ENCODE measurements at regions not wholly inside any gene's neighbourhood (a gene's known extent, or its start where the extent isn't known, plus 50 kb on each side); places are given as distances from the start of the nearest gene placed in this dataset.

- H3K27ac ChIP-seq (ENCODE audit: low read depth in 1 of 2, low read length in 2 of 2): no peak overlapping the region
- peaks cover 0 to 2% of the 10 kb centered on the region in 2 experiments for H3K27me3 ChIP-seq (ENCODE audit: control insufficient read depth in 1 of 2, insufficient read depth in 2 of 2, low read length in 2 of 2)
- CTCF ChIA-PET: interaction anchor here (0.6 kb wide), 1 partner anchor 440 kb away, joined by 3 read pairs; no protein-coding TSS in a partner anchor
- no peaks in the 10 kb centered on the region for H3K4me1 ChIP-seq (ENCODE audit: insufficient read depth, low read length)
- DNase-seq (no peak), ATAC-seq (ENCODE audit: poor library complexity) (no peak)
- no peaks in the 10 kb centered on the region for H3K36me3 ChIP-seq (ENCODE audit: insufficient read depth, low read length)
- H3K9me3 Mint-ChIP-seq: peaks cover 2% of the 10 kb centered on the region
- POLR2A ChIA-PET: no interaction called here
- no peak overlapping the region for H3K27ac Mint-ChIP-seq
- no peaks in the 10 kb centered on the region for H3K36me3 Mint-ChIP-seq (ENCODE audit: low read depth)
- TF ChIP-seq, protein P1, sequence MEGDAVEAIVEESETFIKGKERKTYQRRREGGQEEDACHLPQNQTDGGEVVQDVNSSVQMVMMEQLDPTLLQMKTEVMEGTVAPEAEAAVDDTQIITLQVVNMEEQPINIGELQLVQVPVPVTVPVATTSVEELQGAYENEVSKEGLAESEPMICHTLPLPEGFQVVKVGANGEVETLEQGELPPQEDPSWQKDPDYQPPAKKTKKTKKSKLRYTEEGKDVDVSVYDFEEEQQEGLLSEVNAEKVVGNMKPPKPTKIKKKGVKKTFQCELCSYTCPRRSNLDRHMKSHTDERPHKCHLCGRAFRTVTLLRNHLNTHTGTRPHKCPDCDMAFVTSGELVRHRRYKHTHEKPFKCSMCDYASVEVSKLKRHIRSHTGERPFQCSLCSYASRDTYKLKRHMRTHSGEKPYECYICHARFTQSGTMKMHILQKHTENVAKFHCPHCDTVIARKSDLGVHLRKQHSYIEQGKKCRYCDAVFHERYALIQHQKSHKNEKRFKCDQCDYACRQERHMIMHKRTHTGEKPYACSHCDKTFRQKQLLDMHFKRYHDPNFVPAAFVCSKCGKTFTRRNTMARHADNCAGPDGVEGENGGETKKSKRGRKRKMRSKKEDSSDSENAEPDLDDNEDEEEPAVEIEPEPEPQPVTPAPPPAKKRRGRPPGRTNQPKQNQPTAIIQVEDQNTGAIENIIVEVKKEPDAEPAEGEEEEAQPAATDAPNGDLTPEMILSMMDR (IDR thresholded peaks at IDR 0.05): no peak
- H3K4me1 Mint-ChIP-seq (ENCODE audit: low read depth): no peaks in the 10 kb centered on the region
- intact Hi-C loops (cut with DNase I, micrococcal nuclease): no loop called here
- no peaks in the 10 kb centered on the region for H3K9me3 ChIP-seq (ENCODE audit: control insufficient read depth in 1 of 2, insufficient read depth in 1 of 2, low read length in 2 of 2)
- no peak overlapping the region for H3K4me3 ChIP-seq (ENCODE audit: low read length)
- H3K27me3 Mint-ChIP-seq: peaks cover 38% of the 10 kb centered on the region
- H3K4me3 Mint-ChIP-seq: no peak overlapping the region
These were observed 63.0 kb upstream of the PFN2 start for GRCh38 chr3:150033721-150034120.

- no peak overlapping the region for H3K4me3 Mint-ChIP-seq
- POLR2A ChIA-PET: no interaction called here
- CTCF ChIA-PET: no interaction called here
These were observed 60.1 kb upstream of the PFN2 start for GRCh38 chr3:150030841-150031240.

DNA sequence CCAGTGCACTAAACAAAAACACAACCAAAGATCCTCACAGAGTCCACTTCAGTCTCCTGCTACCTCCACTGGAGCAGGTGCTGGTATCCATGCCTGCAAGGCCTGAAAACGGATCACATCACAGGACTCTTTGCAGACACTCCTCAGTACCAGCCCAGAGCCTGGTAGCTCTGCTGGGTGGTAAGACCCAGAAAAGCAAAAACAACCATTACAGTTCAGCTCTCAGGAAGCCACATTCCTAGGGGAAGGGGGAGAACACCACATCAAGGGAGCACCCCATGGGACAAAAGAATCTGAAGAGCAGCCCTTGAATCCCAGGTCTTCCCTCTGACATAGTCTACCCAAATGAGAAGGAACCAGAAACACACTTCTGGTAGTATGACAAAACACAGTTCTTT, 52.5 kb upstream of the PFN2 start:
- H3K27ac Mint-ChIP-seq: no peak overlapping the region
- H3K9me3 Mint-ChIP-seq: peaks cover 20% of the 10 kb centered on the region
- no peak overlapping the region for H3K4me3 Mint-ChIP-seq
- DNase-seq (no peak), ATAC-seq (ENCODE audit: poor library complexity) (no peak)
- H3K4me1 Mint-ChIP-seq (ENCODE audit: low read depth): no peaks in the 10 kb centered on the region
- ChIA-PET CTCF (no interaction called here), POLR2A (no interaction called here)
- Histone ChIP-seq H3K27me3 (ENCODE audit: control insufficient read depth in 1 of 2, insufficient read depth in 2 of 2, low read length in 2 of 2) (peaks cover 3 to 6% of the 10 kb centered on the region in 2 experiments), H3K27ac (ENCODE audit: low read depth in 1 of 2, low read length in 2 of 2) (no peak overlapping the region), H3K36me3 (ENCODE audit: insufficient read depth, low read length) (no peaks in the 10 kb centered on the region), H3K9me3 (ENCODE audit: control insufficient read depth in 1 of 2, insufficient read depth in 1 of 2, low read length in 2 of 2) (peaks cover 0 to 5% of the 10 kb centered on the region in 2 experiments), H3K4me3 (ENCODE audit: low read length) (no peak overlapping the region), H3K4me1 (ENCODE audit: insufficient read depth, low read length) (no peaks in the 10 kb centered on the region)
- no peaks in the 10 kb centered on the region for H3K36me3 Mint-ChIP-seq (ENCODE audit: low read depth)
- TF ChIP-seq, protein P1 (IDR thresholded peaks at IDR 0.05): no peak
- intact Hi-C loops (cut with DNase I, micrococcal nuclease): no loop called here
- H3K27me3 Mint-ChIP-seq: peaks cover 80% of the 10 kb centered on the region

More at GRCh38 chr3:150030841-150031240, 60.1 kb upstream of the PFN2 start:
- ATAC-seq (ENCODE audit: poor library complexity) (no peak), DNase-seq (no peak)
- no peak overlapping the region for H3K27ac Mint-ChIP-seq
- TF ChIP-seq, protein P1 (IDR thresholded peaks at IDR 0.05): no peak
- no peaks in the 10 kb centered on the region for H3K4me1 ChIP-seq (ENCODE audit: insufficient read depth, low read length)
- H3K27ac ChIP-seq (ENCODE audit: low read depth in 1 of 2, low read length in 2 of 2): no peak overlapping the region
- intact Hi-C loops (cut with DNase I, micrococcal nuclease): no loop called here
- peaks cover 0 to 2% of the 10 kb centered on the region in 2 experiments for H3K27me3 ChIP-seq (ENCODE audit: control insufficient read depth in 1 of 2, insufficient read depth in 2 of 2, low read length in 2 of 2)
- no peaks in the 10 kb centered on the region for H3K36me3 Mint-ChIP-seq (ENCODE audit: low read depth)
- H3K27me3 Mint-ChIP-seq: peaks cover 60% of the 10 kb centered on the region
- no peak overlapping the region for H3K4me3 ChIP-seq (ENCODE audit: low read length)
- H3K36me3 ChIP-seq (ENCODE audit: insufficient read depth, low read length): no peaks in the 10 kb centered on the region
- no peaks in the 10 kb centered on the region for H3K4me1 Mint-ChIP-seq (ENCODE audit: low read depth)
- H3K9me3 ChIP-seq (ENCODE audit: control insufficient read depth in 1 of 2, insufficient read depth in 1 of 2, low read length in 2 of 2): no peaks in the 10 kb centered on the region
- peaks cover 3% of the 10 kb centered on the region for H3K9me3 Mint-ChIP-seq
